IMR-90 (cell line): ENCODE measurements at regions not wholly inside any gene's neighbourhood (a gene's known extent, or its start where the extent isn't known, plus 50 kb on each side); places are given as distances from the start of the nearest gene placed in this dataset.

Experiments used
- ATAC-seq: fragments of 200-7000 bp; cut with Tn5 transposase; 2 replicates; pipeline ENCODE4 v1.9.1; 2020; ENCODE audit warnings: low read depth, mild to moderate bottlenecking, moderate library complexity
- BruUV-seq: library from RNA; stranded (reverse); fragments of 400-500 nt; replicated peaks from 2 replicates; lab custom pipeline; 2021; lab: Mats Ljungman, UMichigan
- CTCF ChIA-PET: fragments of 300-600 bp; formaldehyde crosslinking; extraction: SDS; loops from one replicate; lab custom pipeline; 2021; ENCODE audit warnings: antibody characterized with exemption; lab: Yijun Ruan, JAX
- POLR2A ChIA-PET: fragments of 300-600 bp; sonication (Branson Sonifier 250); formaldehyde crosslinking; loops from one replicate; lab custom pipeline; 2022; ENCODE audit warnings: antibody characterized with exemption; ENCODE audit not compliant: unreplicated experiment; lab: Charles Lee
- DNase-seq: peaks from one replicate; pipeline ENCODE4 v3.0.0; 2013
- H2AFZ ChIP-seq: replicated peaks from 2 replicates; pipeline ENCODE3; 2013; ENCODE audit warnings: low read length, mild to moderate bottlenecking; ENCODE audit not compliant: poor library complexity
- H2AK5ac ChIP-seq: 2 replicates; pipeline ENCODE4 v1.6.1; 2013; ENCODE audit warnings: low read depth, low read length, inconsistent platforms
- H2AK9ac ChIP-seq: replicated peaks from 2 replicates; pipeline ENCODE3; 2013; ENCODE audit warnings: mild to moderate bottlenecking, low read depth, low read length, moderate library complexity; ENCODE audit not compliant: poor library complexity
- H2BK120ac ChIP-seq: 2 replicates; pipeline ENCODE4 v1.6.1; 2013; ENCODE audit warnings: low read depth, low read length, inconsistent platforms
- H2BK15ac ChIP-seq: 3 replicates; pipeline ENCODE4 v1.6.1; 2013; ENCODE audit warnings: low read depth, low read length, inconsistent platforms
- H2BK20ac ChIP-seq: 2 replicates; pipeline ENCODE4 v1.6.1; 2013; ENCODE audit warnings: low read depth, mild to moderate bottlenecking, inconsistent platforms, low read length, moderate library complexity
- H2BK5ac ChIP-seq: 2 replicates; pipeline ENCODE4 v1.6.1; 2013; ENCODE audit warnings: mild to moderate bottlenecking, low read depth, low read length, inconsistent platforms; ENCODE audit not compliant: poor library complexity, severe bottlenecking
- H3K14ac ChIP-seq: replicated peaks from 2 replicates; pipeline ENCODE4 v1.6.1; 2013; ENCODE audit warnings: low read depth, low read length, inconsistent platforms
- H3K18ac ChIP-seq: 2 replicates; pipeline ENCODE4 v1.6.1; 2013; ENCODE audit warnings: low read depth, low read length, control low read depth
- H3K23ac ChIP-seq: 2 replicates; pipeline ENCODE4 v1.6.1; 2013; ENCODE audit warnings: low read depth, low read length, inconsistent platforms
- H3K27ac ChIP-seq: 2 replicates; pipeline ENCODE4 v1.5.1; 2013; ENCODE audit warnings: mild to moderate bottlenecking, control low read depth, low read length; ENCODE audit not compliant: insufficient read depth
- H3K27me3 ChIP-seq: 2 replicates; pipeline ENCODE4 v1.6.1; 2013; ENCODE audit warnings: low read length; ENCODE audit not compliant: control insufficient read depth, insufficient read depth
- H3K36me3 ChIP-seq: 2 replicates; pipeline ENCODE4 v1.6.1; 2013; ENCODE audit warnings: low read length, mixed read lengths; ENCODE audit not compliant: control insufficient read depth, insufficient read depth
- H3K4ac ChIP-seq: 2 replicates; pipeline ENCODE4 v1.6.1; 2013; ENCODE audit warnings: low read depth, low read length, inconsistent platforms
- H3K4me1 ChIP-seq: 2 replicates; pipeline ENCODE4 v1.6.1; 2013; ENCODE audit warnings: low read length, mixed read lengths; ENCODE audit not compliant: control insufficient read depth, insufficient read depth
- H3K4me2 ChIP-seq: 2 replicates; pipeline ENCODE4 v1.6.1; 2013; ENCODE audit warnings: low read depth, mild to moderate bottlenecking, control low read depth, low read length, moderate library complexity
- H3K4me3 ChIP-seq: 2 replicates; pipeline ENCODE4 v1.5.1; 2013; ENCODE audit warnings: low read depth, mild to moderate bottlenecking, control low read depth, low read length, moderate library complexity; ENCODE audit not compliant: insufficient read depth
- H3K56ac ChIP-seq: 2 replicates; pipeline ENCODE4 v1.6.1; 2013; ENCODE audit warnings: low read length, inconsistent platforms; ENCODE audit not compliant: insufficient read depth; ENCODE audit errors: extremely low read depth
- H3K79me1 ChIP-seq, 2 experiments: 2 replicates each; pipeline ENCODE4 v1.6.1; 2013; ENCODE audit warnings: low read length in 2 of 2, inconsistent platforms in 1 of 2, low read depth in 1 of 2
- H3K9ac ChIP-seq: 2 replicates; pipeline ENCODE4 v1.6.1; 2013; ENCODE audit warnings: low read depth, low read length, control low read depth
- H3K9me1 ChIP-seq: 2 replicates; pipeline ENCODE4 v1.6.1; 2013; ENCODE audit warnings: low read length, inconsistent platforms; ENCODE audit not compliant: insufficient read depth
- H3K9me3 ChIP-seq: 2 replicates; pipeline ENCODE4 v1.6.1; 2013; ENCODE audit warnings: low read length; ENCODE audit not compliant: control insufficient read depth, insufficient read depth
- H4K20me1 ChIP-seq: 2 replicates; pipeline ENCODE4 v1.6.1; 2013; ENCODE audit warnings: low read length, inconsistent platforms; ENCODE audit not compliant: insufficient read depth
- H4K5ac ChIP-seq: 2 replicates; pipeline ENCODE4 v1.6.1; 2013; ENCODE audit warnings: mild to moderate bottlenecking, low read depth, low read length, control low read depth
- H4K8ac ChIP-seq, 2 experiments: 2 replicates each; pipeline ENCODE4 v1.6.1; 2013; ENCODE audit warnings: low read depth in 2 of 2, low read length in 2 of 2, control low read depth in 1 of 2, inconsistent platforms in 1 of 2
- H4K91ac ChIP-seq: 2 replicates; pipeline ENCODE4 v1.6.1; 2013; ENCODE audit warnings: low read depth, low read length, inconsistent platforms; ENCODE audit not compliant: insufficient read depth
- BHLHE40 ChIP-seq: fragments of 150-350 bp; IDR thresholded peaks from 2 replicates; pipeline ENCODE4 v1.6.1; 2016; ENCODE audit warnings: mild to moderate bottlenecking, low read depth, low read length
- CEBPB ChIP-seq: IDR thresholded peaks from 2 replicates; pipeline ENCODE4 v1.6.1; 2012; ENCODE audit warnings: low read depth, low read length, improper control_type of control experiment
- CHD1 ChIP-seq: IDR thresholded peaks from 2 replicates; pipeline ENCODE4 v1.6.1; 2012; ENCODE audit warnings: low read depth, low read length, improper control_type of control experiment
- MAZ ChIP-seq: IDR thresholded peaks from 2 replicates; pipeline ENCODE4 v1.6.1; 2012; ENCODE audit warnings: low read depth, mild to moderate bottlenecking, low read length, improper control_type of control experiment, moderate library complexity, borderline replicate concordance
- MXI1 ChIP-seq: IDR thresholded peaks from 2 replicates; pipeline ENCODE4 v1.6.1; 2012; ENCODE audit warnings: low read depth, mild to moderate bottlenecking, low read length, moderate library complexity, borderline replicate concordance
- NFE2L2 ChIP-seq: fragments of 150-350 bp; IDR thresholded peaks from 2 replicates; pipeline ENCODE4 v1.6.1; 2016; ENCODE audit warnings: low read depth, mild to moderate bottlenecking, low read length
- POLR2A ChIP-seq: IDR thresholded peaks from 2 replicates; pipeline ENCODE4 v1.6.1; 2012; ENCODE audit warnings: mild to moderate bottlenecking, low read depth, low read length
- RFX5 ChIP-seq: IDR thresholded peaks from 2 replicates; pipeline ENCODE4 v1.8.0; 2012; ENCODE audit warnings: low read depth, mild to moderate bottlenecking, low read length, moderate library complexity
- SMC3 ChIP-seq: fragments of 150-350 bp; IDR thresholded peaks from 2 replicates; pipeline ENCODE4 v1.6.1; 2016; ENCODE audit warnings: low read depth, mild to moderate bottlenecking, antibody characterized with exemption, low read length, moderate library complexity
- WGBS, 2 experiments: methylation state at CpG; one replicate each; pipeline versions ENCODE4 v1.1.5 to v1.1.7; 2013; ENCODE audit warnings: missing lambda C conversion rate in 2 of 2; ENCODE audit not compliant: insufficient read length in 1 of 2; ENCODE audit errors: extremely low coverage in 2 of 2; 5-methylcytosine and 5-hydroxymethylcytosine counted together
- dilution Hi-C: fragments of 300-500 bp; cut with HindIII; formaldehyde crosslinking; loops from one replicate; pipeline ENCODE4 v1.14.3; 2018; ENCODE audit warnings: low sequenced_read_pairs; ENCODE audit not compliant: unreplicated experiment
- in situ Hi-C: fragments of 300-500 bp; cut with MboI; formaldehyde crosslinking; loops from 3 replicates; pipeline ENCODE4 v1.14.3; 2019; ENCODE audit warnings: low sequenced_read_pairs, inconsistent platforms, mixed read lengths
- intact Hi-C: fragments of 100-400 bp; cut with micrococcal nuclease; formaldehyde crosslinking; loops from 2 replicates; pipeline ENCODE4 v1.10.0; 2022
- TF ChIP-seq, protein P1 (sequence below): fragments of 150-350 bp; IDR thresholded peaks from 2 replicates; pipeline ENCODE4 v1.6.1; 2017; ENCODE audit warnings: mild to moderate bottlenecking, antibody characterized with exemption, low read length, low read depth
- TF ChIP-seq, protein P2 (sequence below): conservative IDR thresholded peaks from 2 replicates; pipeline ENCODE4 v1.5.1; 2012; ENCODE audit warnings: mild to moderate bottlenecking, low read depth, low read length, improper control_type of control experiment

DNA sequence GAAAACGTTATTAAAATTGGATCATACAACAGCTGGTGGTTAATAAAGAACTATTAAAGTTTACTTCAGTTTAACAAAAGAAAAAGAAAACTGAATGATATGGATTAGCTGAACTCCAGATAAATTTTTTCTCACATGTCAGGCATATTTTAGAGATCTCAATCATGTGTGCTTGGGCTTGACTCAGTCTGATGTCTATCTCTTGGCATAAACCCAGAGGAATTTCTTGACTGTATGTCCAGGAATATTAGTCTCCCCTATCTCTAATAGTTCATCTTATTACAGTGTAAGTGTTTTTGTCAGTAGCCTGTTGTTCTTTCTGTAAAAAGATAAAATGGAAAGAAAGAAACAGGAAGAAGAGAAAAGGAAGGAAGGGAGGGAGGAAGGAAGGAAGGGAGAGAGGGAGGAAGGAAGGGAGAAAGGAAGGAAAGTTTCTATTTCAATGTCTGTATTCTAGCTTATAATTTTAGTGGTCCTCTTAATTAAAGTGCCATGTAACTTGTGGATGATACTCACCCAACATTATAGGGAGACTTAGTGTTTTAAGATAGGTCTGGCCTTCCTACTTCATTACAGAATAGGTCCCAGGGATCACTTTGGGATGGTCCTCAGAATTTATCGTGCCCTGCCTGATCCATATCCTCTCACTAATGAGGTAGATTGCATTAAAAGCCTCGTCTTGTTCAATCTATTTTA lies 99.7 kb upstream of the UGP2 start:
- BruUV-seq: no TSS peak
- no peak overlapping the region for H3K4me3 ChIP-seq
- H3K9me1 ChIP-seq: peaks cover 2% of the 10 kb centered on the region; the same call in 1 of the 2 replicates
- ChIA-PET CTCF (no interaction called here), POLR2A (no interaction called here)
- no peak overlapping the region for H2AFZ ChIP-seq
- H3K14ac ChIP-seq: no peak overlapping the region
- dilution Hi-C loops: no loop called here
- intact Hi-C loops: no loop called here
- no peaks in the 10 kb centered on the region for H3K27me3 ChIP-seq
- no peaks in the 10 kb centered on the region for H3K79me1 ChIP-seq
- ATAC-seq: no peak; the same call in 1 of the 2 replicates
- H4K91ac ChIP-seq: no peak overlapping the region
- no peak overlapping the region for H3K18ac ChIP-seq
- no peak overlapping the region for H2BK120ac ChIP-seq
- no peak overlapping the region for H2BK20ac ChIP-seq
- H2AK5ac ChIP-seq: 0 out of 2 replicates have a peak overlapping the region, but pooled peaks have one; percentile 14
- H3K9me3 ChIP-seq: 0 out of 2 replicates have a peak, but pooled peaks cover 2% of the 10 kb centered on the region
- H2AK9ac ChIP-seq: no peak overlapping the region
- peaks cover 7% of the 10 kb centered on the region for H3K4me1 ChIP-seq
- in situ Hi-C loops: no loop called here
- H2BK5ac ChIP-seq: no peak overlapping the region
- H4K5ac ChIP-seq: no peak overlapping the region
- no peak overlapping the region for H3K27ac ChIP-seq
- 100% methylated on average over 1 of the region's 3 CpGs; no CpG with 5 or more reads in 1 of the 2 experiments for WGBS, 2 experiments
- no peak overlapping the region for H3K4me2 ChIP-seq
- H3K36me3 ChIP-seq: no peaks in the 10 kb centered on the region
- no peak for TF ChIP-seq CHD1
- no peak for TF ChIP-seq SMC3
- no peak for TF ChIP-seq MXI1
- no peak for TF ChIP-seq MAZ
- no peak for TF ChIP-seq RFX5
- TF ChIP-seq, protein P1, sequence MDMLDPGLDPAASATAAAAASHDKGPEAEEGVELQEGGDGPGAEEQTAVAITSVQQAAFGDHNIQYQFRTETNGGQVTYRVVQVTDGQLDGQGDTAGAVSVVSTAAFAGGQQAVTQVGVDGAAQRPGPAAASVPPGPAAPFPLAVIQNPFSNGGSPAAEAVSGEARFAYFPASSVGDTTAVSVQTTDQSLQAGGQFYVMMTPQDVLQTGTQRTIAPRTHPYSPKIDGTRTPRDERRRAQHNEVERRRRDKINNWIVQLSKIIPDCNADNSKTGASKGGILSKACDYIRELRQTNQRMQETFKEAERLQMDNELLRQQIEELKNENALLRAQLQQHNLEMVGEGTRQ: no peak
- TF ChIP-seq NFE2L2: no peak
- TF ChIP-seq BHLHE40: no peak
- no peak for TF ChIP-seq POLR2A
- no peak for TF ChIP-seq CEBPB
- TF ChIP-seq, protein P2, sequence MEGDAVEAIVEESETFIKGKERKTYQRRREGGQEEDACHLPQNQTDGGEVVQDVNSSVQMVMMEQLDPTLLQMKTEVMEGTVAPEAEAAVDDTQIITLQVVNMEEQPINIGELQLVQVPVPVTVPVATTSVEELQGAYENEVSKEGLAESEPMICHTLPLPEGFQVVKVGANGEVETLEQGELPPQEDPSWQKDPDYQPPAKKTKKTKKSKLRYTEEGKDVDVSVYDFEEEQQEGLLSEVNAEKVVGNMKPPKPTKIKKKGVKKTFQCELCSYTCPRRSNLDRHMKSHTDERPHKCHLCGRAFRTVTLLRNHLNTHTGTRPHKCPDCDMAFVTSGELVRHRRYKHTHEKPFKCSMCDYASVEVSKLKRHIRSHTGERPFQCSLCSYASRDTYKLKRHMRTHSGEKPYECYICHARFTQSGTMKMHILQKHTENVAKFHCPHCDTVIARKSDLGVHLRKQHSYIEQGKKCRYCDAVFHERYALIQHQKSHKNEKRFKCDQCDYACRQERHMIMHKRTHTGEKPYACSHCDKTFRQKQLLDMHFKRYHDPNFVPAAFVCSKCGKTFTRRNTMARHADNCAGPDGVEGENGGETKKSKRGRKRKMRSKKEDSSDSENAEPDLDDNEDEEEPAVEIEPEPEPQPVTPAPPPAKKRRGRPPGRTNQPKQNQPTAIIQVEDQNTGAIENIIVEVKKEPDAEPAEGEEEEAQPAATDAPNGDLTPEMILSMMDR: no peak
- DNase-seq: peak; percentile 45
- H3K4ac ChIP-seq: no peak overlapping the region; the same call in 1 of the 2 replicates
- no peaks in the 10 kb centered on the region for H4K20me1 ChIP-seq
- no peak overlapping the region for H3K9ac ChIP-seq
- no peak overlapping the region for H2BK15ac ChIP-seq
- peak overlapping the region; percentile 13; the same call in 1 of the 2 replicates for H3K56ac ChIP-seq
- no peak overlapping the region for H3K23ac ChIP-seq
- H4K8ac ChIP-seq: no peak overlapping the region
